IMR-90 (cell line): ENCODE measurements at regions not wholly inside any gene's neighbourhood (a gene's known extent, or its start where the extent isn't known, plus 50 kb on each side); places are given as distances from the start of the nearest gene placed in this dataset.

Source experiments
- ATAC-seq: fragments of 200-7000 bp; cut with Tn5 transposase; 2 replicates; pipeline ENCODE4 v1.9.1; 2020; ENCODE audit warnings: low read depth, mild to moderate bottlenecking, moderate library complexity
- BruUV-seq: library from RNA; stranded (reverse); fragments of 400-500 nt; replicated peaks from 2 replicates; lab custom pipeline; 2021; lab: Mats Ljungman, UMichigan
- CTCF ChIA-PET: fragments of 300-600 bp; formaldehyde crosslinking; extraction: SDS; loops from one replicate; lab custom pipeline; 2021; ENCODE audit warnings: antibody characterized with exemption; lab: Yijun Ruan, JAX
- POLR2A ChIA-PET: fragments of 300-600 bp; sonication (Branson Sonifier 250); formaldehyde crosslinking; loops from one replicate; lab custom pipeline; 2022; ENCODE audit warnings: antibody characterized with exemption; ENCODE audit not compliant: unreplicated experiment; lab: Charles Lee
- DNase-seq: peaks from one replicate; pipeline ENCODE4 v3.0.0; 2013
- H2AFZ ChIP-seq: replicated peaks from 2 replicates; pipeline ENCODE3; 2013; ENCODE audit warnings: low read length, mild to moderate bottlenecking; ENCODE audit not compliant: poor library complexity
- H2AK5ac ChIP-seq: 2 replicates; pipeline ENCODE4 v1.6.1; 2013; ENCODE audit warnings: low read depth, low read length, inconsistent platforms
- H2AK9ac ChIP-seq: replicated peaks from 2 replicates; pipeline ENCODE3; 2013; ENCODE audit warnings: mild to moderate bottlenecking, low read depth, low read length, moderate library complexity; ENCODE audit not compliant: poor library complexity
- H2BK120ac ChIP-seq: 2 replicates; pipeline ENCODE4 v1.6.1; 2013; ENCODE audit warnings: low read depth, low read length, inconsistent platforms
- H2BK15ac ChIP-seq: 3 replicates; pipeline ENCODE4 v1.6.1; 2013; ENCODE audit warnings: low read depth, low read length, inconsistent platforms
- H2BK20ac ChIP-seq: 2 replicates; pipeline ENCODE4 v1.6.1; 2013; ENCODE audit warnings: low read depth, mild to moderate bottlenecking, inconsistent platforms, low read length, moderate library complexity
- H2BK5ac ChIP-seq: 2 replicates; pipeline ENCODE4 v1.6.1; 2013; ENCODE audit warnings: mild to moderate bottlenecking, low read depth, low read length, inconsistent platforms; ENCODE audit not compliant: poor library complexity, severe bottlenecking
- H3K14ac ChIP-seq: replicated peaks from 2 replicates; pipeline ENCODE4 v1.6.1; 2013; ENCODE audit warnings: low read depth, low read length, inconsistent platforms
- H3K18ac ChIP-seq: 2 replicates; pipeline ENCODE4 v1.6.1; 2013; ENCODE audit warnings: low read depth, low read length, control low read depth
- H3K23ac ChIP-seq: 2 replicates; pipeline ENCODE4 v1.6.1; 2013; ENCODE audit warnings: low read depth, low read length, inconsistent platforms
- H3K27ac ChIP-seq: 2 replicates; pipeline ENCODE4 v1.5.1; 2013; ENCODE audit warnings: mild to moderate bottlenecking, control low read depth, low read length; ENCODE audit not compliant: insufficient read depth
- H3K27me3 ChIP-seq: 2 replicates; pipeline ENCODE4 v1.6.1; 2013; ENCODE audit warnings: low read length; ENCODE audit not compliant: control insufficient read depth, insufficient read depth
- H3K36me3 ChIP-seq: 2 replicates; pipeline ENCODE4 v1.6.1; 2013; ENCODE audit warnings: low read length, mixed read lengths; ENCODE audit not compliant: control insufficient read depth, insufficient read depth
- H3K4ac ChIP-seq: 2 replicates; pipeline ENCODE4 v1.6.1; 2013; ENCODE audit warnings: low read depth, low read length, inconsistent platforms
- H3K4me1 ChIP-seq: 2 replicates; pipeline ENCODE4 v1.6.1; 2013; ENCODE audit warnings: low read length, mixed read lengths; ENCODE audit not compliant: control insufficient read depth, insufficient read depth
- H3K4me2 ChIP-seq: 2 replicates; pipeline ENCODE4 v1.6.1; 2013; ENCODE audit warnings: low read depth, mild to moderate bottlenecking, control low read depth, low read length, moderate library complexity
- H3K4me3 ChIP-seq: 2 replicates; pipeline ENCODE4 v1.5.1; 2013; ENCODE audit warnings: low read depth, mild to moderate bottlenecking, control low read depth, low read length, moderate library complexity; ENCODE audit not compliant: insufficient read depth
- H3K56ac ChIP-seq: 2 replicates; pipeline ENCODE4 v1.6.1; 2013; ENCODE audit warnings: low read length, inconsistent platforms; ENCODE audit not compliant: insufficient read depth; ENCODE audit errors: extremely low read depth
- H3K79me1 ChIP-seq, 2 experiments: 2 replicates each; pipeline ENCODE4 v1.6.1; 2013; ENCODE audit warnings: low read length in 2 of 2, inconsistent platforms in 1 of 2, low read depth in 1 of 2
- H3K9ac ChIP-seq: 2 replicates; pipeline ENCODE4 v1.6.1; 2013; ENCODE audit warnings: low read depth, low read length, control low read depth
- H3K9me1 ChIP-seq: 2 replicates; pipeline ENCODE4 v1.6.1; 2013; ENCODE audit warnings: low read length, inconsistent platforms; ENCODE audit not compliant: insufficient read depth
- H3K9me3 ChIP-seq: 2 replicates; pipeline ENCODE4 v1.6.1; 2013; ENCODE audit warnings: low read length; ENCODE audit not compliant: control insufficient read depth, insufficient read depth
- H4K20me1 ChIP-seq: 2 replicates; pipeline ENCODE4 v1.6.1; 2013; ENCODE audit warnings: low read length, inconsistent platforms; ENCODE audit not compliant: insufficient read depth
- H4K5ac ChIP-seq: 2 replicates; pipeline ENCODE4 v1.6.1; 2013; ENCODE audit warnings: mild to moderate bottlenecking, low read depth, low read length, control low read depth
- H4K8ac ChIP-seq, 2 experiments: 2 replicates each; pipeline ENCODE4 v1.6.1; 2013; ENCODE audit warnings: low read depth in 2 of 2, low read length in 2 of 2, control low read depth in 1 of 2, inconsistent platforms in 1 of 2
- H4K91ac ChIP-seq: 2 replicates; pipeline ENCODE4 v1.6.1; 2013; ENCODE audit warnings: low read depth, low read length, inconsistent platforms; ENCODE audit not compliant: insufficient read depth
- FOS ChIP-seq: fragments of 150-350 bp; IDR thresholded peaks from 2 replicates; pipeline ENCODE4 v1.6.1; 2016; ENCODE audit warnings: low read depth, low read length
- POLR2A ChIP-seq: IDR thresholded peaks from 2 replicates; pipeline ENCODE4 v1.6.1; 2012; ENCODE audit warnings: mild to moderate bottlenecking, low read depth, low read length
- SMC3 ChIP-seq: fragments of 150-350 bp; IDR thresholded peaks from 2 replicates; pipeline ENCODE4 v1.6.1; 2016; ENCODE audit warnings: low read depth, mild to moderate bottlenecking, antibody characterized with exemption, low read length, moderate library complexity
- WGBS, 2 experiments: methylation state at CpG; one replicate each; pipeline versions ENCODE4 v1.1.5 to v1.1.7; 2013; ENCODE audit warnings: missing lambda C conversion rate in 2 of 2; ENCODE audit not compliant: insufficient read length in 1 of 2; ENCODE audit errors: extremely low coverage in 2 of 2; 5-methylcytosine and 5-hydroxymethylcytosine counted together
- dilution Hi-C: fragments of 300-500 bp; cut with HindIII; formaldehyde crosslinking; loops from one replicate; pipeline ENCODE4 v1.14.3; 2018; ENCODE audit warnings: low sequenced_read_pairs; ENCODE audit not compliant: unreplicated experiment
- in situ Hi-C: fragments of 300-500 bp; cut with MboI; formaldehyde crosslinking; loops from 3 replicates; pipeline ENCODE4 v1.14.3; 2019; ENCODE audit warnings: low sequenced_read_pairs, inconsistent platforms, mixed read lengths
- intact Hi-C: fragments of 100-400 bp; cut with micrococcal nuclease; formaldehyde crosslinking; loops from 2 replicates; pipeline ENCODE4 v1.10.0; 2022
- TF ChIP-seq, protein P1 (sequence below): fragments of 150-350 bp; IDR thresholded peaks from 2 replicates; pipeline ENCODE4 v1.6.1; 2016; ENCODE audit warnings: low read depth, mild to moderate bottlenecking, low read length, moderate library complexity, borderline replicate concordance
- TF ChIP-seq, protein P2 (sequence below): conservative IDR thresholded peaks from 2 replicates; pipeline ENCODE4 v1.5.1; 2012; ENCODE audit warnings: mild to moderate bottlenecking, low read depth, low read length, improper control_type of control experiment
- TF ChIP-seq, protein P3 (sequence below): fragments of 150-350 bp; IDR thresholded peaks from 2 replicates; pipeline ENCODE4 v1.6.1; 2017; ENCODE audit warnings: mild to moderate bottlenecking, antibody characterized with exemption, low read length, low read depth

DNA sequence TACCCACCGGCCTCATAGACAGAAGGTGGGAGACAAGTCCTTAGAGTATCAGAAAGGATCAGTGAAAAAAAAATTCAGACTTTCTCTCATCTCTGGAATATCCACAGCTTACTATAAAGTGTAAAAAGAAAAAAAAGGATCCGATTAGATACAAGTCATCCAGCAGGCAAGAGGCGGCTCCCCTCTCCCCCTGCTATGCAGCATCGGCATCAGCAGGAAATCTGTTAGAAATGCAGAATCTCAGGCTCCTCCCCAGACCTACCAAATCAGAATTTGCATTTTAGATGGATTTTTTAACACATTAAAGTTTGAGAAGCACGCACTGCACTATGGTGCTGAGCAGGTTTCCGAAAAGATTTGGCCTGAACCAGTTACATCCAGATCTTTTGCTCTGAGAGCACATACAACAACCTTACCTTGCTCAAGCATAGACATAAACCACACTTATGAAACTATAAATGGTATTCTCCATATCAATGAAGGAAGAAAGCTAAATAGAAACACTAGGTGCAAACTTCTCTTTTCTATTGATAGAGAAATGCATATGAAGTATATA is 117.0 kb upstream of the POU3F2 start:
- H3K4me1 ChIP-seq: no peaks in the 10 kb centered on the region
- no peak overlapping the region for H3K4me3 ChIP-seq
- H3K23ac ChIP-seq: no peak overlapping the region
- no peak overlapping the region for H4K8ac ChIP-seq
- H3K9ac ChIP-seq: no peak overlapping the region
- no peak overlapping the region for H4K91ac ChIP-seq
- TF ChIP-seq, protein P1, sequence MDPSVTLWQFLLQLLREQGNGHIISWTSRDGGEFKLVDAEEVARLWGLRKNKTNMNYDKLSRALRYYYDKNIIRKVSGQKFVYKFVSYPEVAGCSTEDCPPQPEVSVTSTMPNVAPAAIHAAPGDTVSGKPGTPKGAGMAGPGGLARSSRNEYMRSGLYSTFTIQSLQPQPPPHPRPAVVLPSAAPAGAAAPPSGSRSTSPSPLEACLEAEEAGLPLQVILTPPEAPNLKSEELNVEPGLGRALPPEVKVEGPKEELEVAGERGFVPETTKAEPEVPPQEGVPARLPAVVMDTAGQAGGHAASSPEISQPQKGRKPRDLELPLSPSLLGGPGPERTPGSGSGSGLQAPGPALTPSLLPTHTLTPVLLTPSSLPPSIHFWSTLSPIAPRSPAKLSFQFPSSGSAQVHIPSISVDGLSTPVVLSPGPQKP: no peak
- TF ChIP-seq, protein P2, sequence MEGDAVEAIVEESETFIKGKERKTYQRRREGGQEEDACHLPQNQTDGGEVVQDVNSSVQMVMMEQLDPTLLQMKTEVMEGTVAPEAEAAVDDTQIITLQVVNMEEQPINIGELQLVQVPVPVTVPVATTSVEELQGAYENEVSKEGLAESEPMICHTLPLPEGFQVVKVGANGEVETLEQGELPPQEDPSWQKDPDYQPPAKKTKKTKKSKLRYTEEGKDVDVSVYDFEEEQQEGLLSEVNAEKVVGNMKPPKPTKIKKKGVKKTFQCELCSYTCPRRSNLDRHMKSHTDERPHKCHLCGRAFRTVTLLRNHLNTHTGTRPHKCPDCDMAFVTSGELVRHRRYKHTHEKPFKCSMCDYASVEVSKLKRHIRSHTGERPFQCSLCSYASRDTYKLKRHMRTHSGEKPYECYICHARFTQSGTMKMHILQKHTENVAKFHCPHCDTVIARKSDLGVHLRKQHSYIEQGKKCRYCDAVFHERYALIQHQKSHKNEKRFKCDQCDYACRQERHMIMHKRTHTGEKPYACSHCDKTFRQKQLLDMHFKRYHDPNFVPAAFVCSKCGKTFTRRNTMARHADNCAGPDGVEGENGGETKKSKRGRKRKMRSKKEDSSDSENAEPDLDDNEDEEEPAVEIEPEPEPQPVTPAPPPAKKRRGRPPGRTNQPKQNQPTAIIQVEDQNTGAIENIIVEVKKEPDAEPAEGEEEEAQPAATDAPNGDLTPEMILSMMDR: no peak
- TF ChIP-seq SMC3 (no peak), POLR2A (no peak), FOS (no peak)
- TF ChIP-seq, protein P3, sequence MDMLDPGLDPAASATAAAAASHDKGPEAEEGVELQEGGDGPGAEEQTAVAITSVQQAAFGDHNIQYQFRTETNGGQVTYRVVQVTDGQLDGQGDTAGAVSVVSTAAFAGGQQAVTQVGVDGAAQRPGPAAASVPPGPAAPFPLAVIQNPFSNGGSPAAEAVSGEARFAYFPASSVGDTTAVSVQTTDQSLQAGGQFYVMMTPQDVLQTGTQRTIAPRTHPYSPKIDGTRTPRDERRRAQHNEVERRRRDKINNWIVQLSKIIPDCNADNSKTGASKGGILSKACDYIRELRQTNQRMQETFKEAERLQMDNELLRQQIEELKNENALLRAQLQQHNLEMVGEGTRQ: no peak
- H3K14ac ChIP-seq: no peak overlapping the region
- no peaks in the 10 kb centered on the region for H3K9me1 ChIP-seq
- ATAC-seq: no peak
- BruUV-seq: no TSS peak
- H2BK120ac ChIP-seq: no peak overlapping the region
- H2AFZ ChIP-seq: no peak overlapping the region
- ChIA-PET CTCF (no interaction called here), POLR2A (no interaction called here)
- DNase-seq: no peak
- no peaks in the 10 kb centered on the region for H3K36me3 ChIP-seq
- H2AK5ac ChIP-seq: no peak overlapping the region
- no peak overlapping the region for H4K5ac ChIP-seq
- H3K27me3 ChIP-seq: no peaks in the 10 kb centered on the region
- WGBS, 2 experiments: no CpG with 5 or more reads among the region's 6 CpGs
- H2BK20ac ChIP-seq: no peak overlapping the region
- H4K20me1 ChIP-seq: no peaks in the 10 kb centered on the region
- intact Hi-C loops (no loop called here), in situ Hi-C loops (no loop called here), dilution Hi-C loops (no loop called here)
- H3K79me1 ChIP-seq: no peaks in the 10 kb centered on the region
- H3K56ac ChIP-seq: no peak overlapping the region
- no peak overlapping the region for H3K27ac ChIP-seq
- peaks cover 2% of the 10 kb centered on the region; the same call in 1 of the 2 replicates for H3K9me3 ChIP-seq
- H3K4me2 ChIP-seq: no peak overlapping the region
- no peak overlapping the region for H2AK9ac ChIP-seq
- no peak overlapping the region for H3K18ac ChIP-seq
- H3K4ac ChIP-seq: no peak overlapping the region
- no peak overlapping the region for H2BK5ac ChIP-seq
- no peak overlapping the region for H2BK15ac ChIP-seq
